GM19328 (cell line): ENCODE measurements at regions not wholly inside any gene's neighbourhood (a gene's known extent, or its start where the extent isn't known, plus 50 kb on each side); places are given as distances from the start of the nearest gene placed in this dataset.

Source experiments
- ATAC-seq: cut with Tn5 transposase; IDR thresholded peaks from one replicate; pipeline ENCODE4 v1.9.1; 2021; ENCODE audit warnings: mild to moderate bottlenecking, moderate library complexity; ENCODE audit not compliant: unreplicated experiment

DNA sequence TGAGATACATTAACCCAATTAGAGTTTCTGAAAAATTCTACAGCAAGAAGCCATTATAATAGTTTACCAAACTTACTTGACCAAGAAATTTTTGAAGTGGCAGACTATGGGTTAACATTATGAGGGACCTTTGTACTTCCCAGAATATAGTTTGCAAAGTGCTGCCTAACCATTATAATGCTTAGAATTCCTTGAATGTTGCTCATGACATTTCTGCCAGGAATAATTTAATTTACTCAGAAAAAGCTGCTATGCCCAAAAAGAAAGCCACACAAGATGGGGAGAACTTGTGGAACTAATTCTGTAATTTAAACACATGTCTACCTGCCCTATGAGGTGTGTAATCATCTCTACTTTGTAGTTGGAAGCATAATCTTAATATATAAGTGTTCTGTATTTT is 58.1 kb upstream of the MYCBP2 start:
- ATAC-seq, result no peak

DNA sequence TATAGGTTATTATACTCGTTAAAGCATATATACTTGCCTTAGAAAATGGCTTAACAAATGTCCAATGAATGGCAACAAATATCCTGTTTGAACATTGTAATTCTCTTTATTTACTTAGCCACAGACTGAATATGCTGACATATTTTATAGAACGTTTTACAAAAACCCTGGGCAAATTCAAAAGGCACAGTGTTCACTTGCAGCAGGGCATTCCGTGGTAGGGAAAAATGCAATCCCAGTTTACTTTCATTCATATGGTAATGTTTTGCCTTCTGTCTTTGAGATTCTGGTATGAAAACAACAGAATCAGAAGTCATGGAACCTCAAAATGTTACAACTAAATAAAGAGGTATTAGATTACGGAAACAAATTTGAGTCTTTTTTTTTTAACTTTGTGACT is 56.2 kb upstream of the MYCBP2 start:
- no peak for ATAC-seq

DNA sequence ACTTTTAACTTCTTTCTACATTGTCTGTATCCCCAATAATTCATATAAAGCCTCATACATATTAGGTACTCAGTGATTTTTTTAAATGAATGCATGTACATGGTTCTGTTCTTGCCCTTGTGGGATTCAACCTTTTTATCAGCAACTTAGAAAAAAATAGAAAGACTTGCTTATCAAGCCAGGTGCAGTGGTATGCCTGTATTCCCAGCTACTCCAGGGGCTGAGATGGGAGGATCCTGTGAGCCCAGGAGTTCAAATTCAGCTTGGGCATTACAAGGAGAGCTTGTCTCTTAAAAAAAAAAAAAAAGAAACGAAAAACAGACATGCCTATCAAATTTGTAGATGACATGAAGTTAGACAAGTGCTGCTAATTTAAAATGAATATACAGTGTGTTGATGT is 54.2 kb upstream of the MYCBP2 start:
- ATAC-seq, result no peak

DNA sequence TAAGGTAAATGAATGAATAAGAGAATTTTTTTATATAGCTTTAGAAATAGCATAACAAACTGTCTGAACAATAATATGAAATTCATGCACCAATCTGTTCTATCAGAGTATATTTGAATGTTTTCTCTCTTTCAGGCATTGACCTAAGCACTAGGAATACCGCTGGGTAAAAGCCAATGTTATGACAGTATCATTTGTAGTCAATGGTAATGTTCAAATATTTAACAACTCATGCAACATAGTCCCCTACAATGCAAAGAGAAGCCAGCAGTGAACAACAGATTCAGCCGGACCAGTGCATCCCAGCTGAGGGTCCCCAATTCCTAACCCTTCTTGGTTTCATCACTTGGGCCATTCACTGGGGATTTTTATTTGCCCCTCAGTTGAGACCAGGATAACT is 52.6 kb upstream of the MYCBP2 start:
- no peak for ATAC-seq

DNA sequence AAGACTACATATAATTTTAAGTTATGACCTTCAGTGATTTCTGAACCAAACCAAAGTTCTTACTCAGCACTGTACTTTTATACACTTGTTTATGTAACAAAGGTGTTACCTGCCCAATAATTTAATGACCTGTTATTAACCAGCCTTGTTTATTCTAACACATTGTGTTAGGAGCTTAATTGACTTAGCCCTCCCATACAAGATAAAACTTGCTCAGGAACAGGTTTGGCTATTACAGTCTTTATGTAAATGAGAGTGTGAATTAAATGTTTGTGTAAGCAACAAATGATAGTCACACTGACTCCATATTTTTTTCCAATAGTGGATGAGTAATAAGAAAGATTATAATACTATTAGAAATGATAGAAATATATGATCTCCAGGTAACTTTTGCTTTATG is 51.8 kb upstream of the MYCBP2 start:
- ATAC-seq, result no peak

GRCh38 chr13:77377016-77377415 is 50.1 kb upstream of the MYCBP2 start:
- ATAC-seq, result no peak
